C1 segment of cervical spinal cord (tissue), 14 donors: ENCODE measurements at regions not wholly inside any gene's neighbourhood (a gene's known extent, or its start where the extent isn't known, plus 50 kb on each side); places are given as distances from the start of the nearest gene placed in this dataset.
"Not testable (repeated sequence)": the region's sequence is repeated elsewhere in the genome, so short reads cannot be mapped to it uniquely, and the experiment has no call there.

Source experiments
- DNase-seq, 14 donors: peaks; one replicate each; lab custom pipeline; 2025; lab: John Stamatoyannopoulos, UW

- DNase-seq, result no peak
Measured at GRCh38 chr11:37450613-37451012, 852.6 kb upstream of the RAG2 start.

- no peak for DNase-seq
Measured at GRCh38 chr11:37449146-37449545, 851.1 kb upstream of the RAG2 start.

- no peak for DNase-seq
Measured at GRCh38 chr11:37442576-37442975, 844.5 kb upstream of the RAG2 start.

- not testable (repeated sequence) for DNase-seq
Measured at GRCh38 chr11:37431633-37432230, 833.7 kb upstream of the RAG2 start.

GRCh38 chr11:37430966-37431632 lies 833.1 kb upstream of the RAG2 start:
- DNase-seq, result not testable (repeated sequence)

- no peak for DNase-seq
Measured at GRCh38 chr11:37422511-37422910, 824.5 kb upstream of the RAG2 start.

GRCh38 chr11:37411289-37411688 lies 813.3 kb upstream of the RAG2 start:
- DNase-seq, result no peak

- no peak for DNase-seq
Measured at GRCh38 chr11:37409124-37409523, 811.1 kb upstream of the RAG2 start.

GRCh38 chr11:37407461-37407860 lies 809.4 kb upstream of the RAG2 start:
- DNase-seq, result no peak

- DNase-seq, result no peak
Measured at GRCh38 chr11:37406651-37407050, 808.6 kb upstream of the RAG2 start.

- DNase-seq, result no peak
Measured at GRCh38 chr11:37404231-37404630, 806.2 kb upstream of the RAG2 start.

- no peak for DNase-seq
Measured at GRCh38 chr11:37402663-37403062, 804.6 kb upstream of the RAG2 start.

GRCh38 chr11:37394236-37394870 lies 796.3 kb upstream of the RAG2 start:
- no peak for DNase-seq

- DNase-seq, result no peak
Measured at GRCh38 chr11:37391615-37392014, 793.6 kb upstream of the RAG2 start.

GRCh38 chr11:37390576-37391083 lies 792.6 kb upstream of the RAG2 start:
- DNase-seq, result no peak

GRCh38 chr11:37378958-37379357 lies 780.9 kb upstream of the RAG2 start:
- DNase-seq, result no peak

GRCh38 chr11:37372667-37373066 lies 774.6 kb upstream of the RAG2 start:
- no peak for DNase-seq

GRCh38 chr11:37371346-37371970 lies 773.4 kb upstream of the RAG2 start:
- no peak for DNase-seq

- DNase-seq, result no peak
Measured at GRCh38 chr11:37370817-37371216, 772.8 kb upstream of the RAG2 start.

- DNase-seq, result no peak
Measured at GRCh38 chr11:37364246-37364839, 766.3 kb upstream of the RAG2 start.

GRCh38 chr11:37353192-37353591 lies 755.2 kb upstream of the RAG2 start:
- no peak for DNase-seq

- no peak for DNase-seq
Measured at GRCh38 chr11:37352485-37352884, 754.4 kb upstream of the RAG2 start.
